HG03378 (cell line): ENCODE measurements at regions not wholly inside any gene's neighbourhood (a gene's known extent, or its start where the extent isn't known, plus 50 kb on each side); places are given as distances from the start of the nearest gene placed in this dataset.
"Not testable (repeated sequence)": the region's sequence is repeated elsewhere in the genome, so short reads cannot be mapped to it uniquely, and the experiment has no call there.

Experiments used
- ATAC-seq: cut with Tn5 transposase; IDR thresholded peaks from one replicate; pipeline ENCODE4 v1.9.1; 2021; ENCODE audit warnings: mild to moderate bottlenecking, moderate library complexity; ENCODE audit not compliant: unreplicated experiment

- ATAC-seq, result no peak
These were observed 324.4 kb upstream of the CFAP20DC start for GRCh38 chr3:59374091-59374817.

- no peak for ATAC-seq
These were observed 322.5 kb upstream of the CFAP20DC start for GRCh38 chr3:59372346-59372745.

GRCh38 chr3:59368900-59369675, 319.3 kb upstream of the CFAP20DC start:
- ATAC-seq, result no peak

- no peak for ATAC-seq
These were observed 317.3 kb upstream of the CFAP20DC start for GRCh38 chr3:59367150-59367549.

- ATAC-seq, result no peak
These were observed 316.4 kb upstream of the CFAP20DC start for GRCh38 chr3:59366218-59366617.

GRCh38 chr3:59364496-59364895, 314.7 kb upstream of the CFAP20DC start:
- no peak for ATAC-seq

- not testable (repeated sequence) for ATAC-seq
These were observed 310.5 kb upstream of the CFAP20DC start for GRCh38 chr3:59360312-59360711.

GRCh38 chr3:59341459-59341858, 291.6 kb upstream of the CFAP20DC start:
- ATAC-seq, result no peak

- ATAC-seq, result no peak
These were observed 290.0 kb upstream of the CFAP20DC start for GRCh38 chr3:59339818-59340217.

GRCh38 chr3:59338934-59339333, 289.1 kb upstream of the CFAP20DC start:
- no peak for ATAC-seq

GRCh38 chr3:59335338-59335737, 285.5 kb upstream of the CFAP20DC start:
- ATAC-seq, result no peak

- no peak for ATAC-seq
These were observed 284.8 kb upstream of the CFAP20DC start for GRCh38 chr3:59334585-59334984.

GRCh38 chr3:59327376-59327808, 277.6 kb upstream of the CFAP20DC start:
- ATAC-seq, result no peak

- ATAC-seq, result no peak
These were observed 276.6 kb upstream of the CFAP20DC start for GRCh38 chr3:59326246-59327024.

GRCh38 chr3:59321881-59322540, 272.2 kb upstream of the CFAP20DC start:
- no peak for ATAC-seq

GRCh38 chr3:59320080-59320479, 270.3 kb upstream of the CFAP20DC start:
- ATAC-seq, result no peak

- ATAC-seq, result no peak
These were observed 269.6 kb upstream of the CFAP20DC start for GRCh38 chr3:59319442-59319841.

- ATAC-seq, result no peak
These were observed 269.1 kb upstream of the CFAP20DC start for GRCh38 chr3:59318881-59319280.

- no peak for ATAC-seq
These were observed 267.6 kb upstream of the CFAP20DC start for GRCh38 chr3:59317386-59317785.

GRCh38 chr3:59316688-59317275, 267.0 kb upstream of the CFAP20DC start:
- ATAC-seq, result no peak

- ATAC-seq, result no peak
These were observed 263.5 kb upstream of the CFAP20DC start for GRCh38 chr3:59313365-59313764.
